ENCODE measurements at regions not wholly inside any gene's neighbourhood (a gene's known extent, or its start where the extent isn't known, plus 50 kb on each side); places are given as distances from the start of the nearest gene placed in this dataset.

DNA sequence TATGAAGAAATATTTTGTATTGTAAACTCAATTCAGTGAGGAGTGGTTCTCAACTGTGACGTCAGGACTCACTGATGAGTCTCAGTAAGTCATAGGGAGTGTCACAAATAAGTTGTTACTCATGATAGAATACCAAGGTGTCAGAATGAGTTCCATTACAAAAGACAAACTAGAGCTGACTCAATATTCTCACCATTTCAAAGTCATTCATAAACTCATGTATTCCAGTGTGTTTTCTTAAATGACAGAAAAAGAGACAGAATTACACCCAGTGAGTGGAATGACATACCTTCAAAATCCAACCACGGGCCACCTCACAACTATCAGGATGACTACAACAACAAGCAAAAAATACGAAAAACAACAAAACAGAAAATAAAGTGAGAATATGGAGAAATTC, 321.5 kb downstream of the ENC1 start:
- TF ChIP-seq, protein P1, sequence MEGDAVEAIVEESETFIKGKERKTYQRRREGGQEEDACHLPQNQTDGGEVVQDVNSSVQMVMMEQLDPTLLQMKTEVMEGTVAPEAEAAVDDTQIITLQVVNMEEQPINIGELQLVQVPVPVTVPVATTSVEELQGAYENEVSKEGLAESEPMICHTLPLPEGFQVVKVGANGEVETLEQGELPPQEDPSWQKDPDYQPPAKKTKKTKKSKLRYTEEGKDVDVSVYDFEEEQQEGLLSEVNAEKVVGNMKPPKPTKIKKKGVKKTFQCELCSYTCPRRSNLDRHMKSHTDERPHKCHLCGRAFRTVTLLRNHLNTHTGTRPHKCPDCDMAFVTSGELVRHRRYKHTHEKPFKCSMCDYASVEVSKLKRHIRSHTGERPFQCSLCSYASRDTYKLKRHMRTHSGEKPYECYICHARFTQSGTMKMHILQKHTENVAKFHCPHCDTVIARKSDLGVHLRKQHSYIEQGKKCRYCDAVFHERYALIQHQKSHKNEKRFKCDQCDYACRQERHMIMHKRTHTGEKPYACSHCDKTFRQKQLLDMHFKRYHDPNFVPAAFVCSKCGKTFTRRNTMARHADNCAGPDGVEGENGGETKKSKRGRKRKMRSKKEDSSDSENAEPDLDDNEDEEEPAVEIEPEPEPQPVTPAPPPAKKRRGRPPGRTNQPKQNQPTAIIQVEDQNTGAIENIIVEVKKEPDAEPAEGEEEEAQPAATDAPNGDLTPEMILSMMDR (IDR thresholded peaks at IDR 0.05): no peak
- TF ChIP-seq EZH2 (IDR thresholded peaks at IDR 0.05): no peak
